Liver (tissue), 8 donors: ENCODE measurements at regions not wholly inside any gene's neighbourhood (a gene's known extent, or its start where the extent isn't known, plus 50 kb on each side); places are given as distances from the start of the nearest gene placed in this dataset.

ENCODE experiments used
- DNase-seq: peaks from one replicate; pipeline ENCODE4 v3.0.0-alpha.2; 2017; ENCODE audit warnings: low spot score
- H3K27ac ChIP-seq, 2 donors: one replicate each; pipeline ENCODE4 v1.7.0; 2013; ENCODE audit warnings: inconsistent platforms in 2 of 2, low read length in 2 of 2, control low read depth in 1 of 2, low read depth in 1 of 2, mild to moderate bottlenecking in 1 of 2
- H3K27me3 ChIP-seq, 4 donors: one replicate each; pipeline versions ENCODE4 v1.6.1 to v1.7.0; 2013; ENCODE audit warnings: low read length in 3 of 4, inconsistent platforms in 1 of 4, mild to moderate bottlenecking in 1 of 4, moderate library complexity in 1 of 4; ENCODE audit not compliant: control insufficient read depth in 4 of 4, insufficient read depth in 4 of 4
- H3K36me3 ChIP-seq, 4 donors: one replicate each; pipeline versions ENCODE4 v1.6.1 to v1.7.0; 2013; ENCODE audit warnings: low read length in 3 of 4, mild to moderate bottlenecking in 3 of 4, low read depth in 1 of 4, moderate library complexity in 1 of 4; ENCODE audit not compliant: control insufficient read depth in 4 of 4, insufficient read depth in 3 of 4
- H3K4me1 ChIP-seq, 4 donors: one replicate each; pipeline versions ENCODE4 v1.6.1 to v1.7.0; 2013; ENCODE audit warnings: low read length in 3 of 4, mild to moderate bottlenecking in 3 of 4, moderate library complexity in 1 of 4; ENCODE audit not compliant: control insufficient read depth in 4 of 4, insufficient read depth in 4 of 4
- H3K4me3 ChIP-seq, 3 donors: one replicate each; pipeline versions ENCODE4 v1.6.1 to v1.7.0; 2013; ENCODE audit warnings: low read length in 3 of 3, control low read depth in 1 of 3, low read depth in 1 of 3, mild to moderate bottlenecking in 1 of 3
- H3K9ac ChIP-seq, 2 donors: one replicate each; pipeline ENCODE4 v1.7.0; 2013; ENCODE audit warnings: low read length in 2 of 2, mild to moderate bottlenecking in 2 of 2, moderate library complexity in 2 of 2, control low read depth in 1 of 2, low read depth in 1 of 2
- H3K9me3 ChIP-seq, 4 donors: one replicate each; pipeline versions ENCODE4 v1.6.1 to v1.7.0; 2013; ENCODE audit warnings: low read length in 3 of 4; ENCODE audit not compliant: control insufficient read depth in 4 of 4
- FOXA1 ChIP-seq: IDR thresholded peaks from 2 replicates; pipeline ENCODE4 v1.6.1; 2016; ENCODE audit warnings: antibody characterized with exemption
- FOXA2 ChIP-seq: IDR thresholded peaks from 2 replicates; pipeline ENCODE4 v1.6.1; 2016; ENCODE audit warnings: antibody characterized with exemption
- GABPA ChIP-seq, 2 donors: IDR thresholded peaks in 1 of 2; conservative IDR thresholded peaks in 1 of 2; 2 replicates each; pipeline ENCODE4 v1.6.1; 2016; ENCODE audit warnings: antibody characterized with exemption in 2 of 2, mild to moderate bottlenecking in 1 of 2, moderate library complexity in 1 of 2
- HNF4A ChIP-seq, 2 donors: conservative IDR thresholded peaks; 2 replicates each; pipeline ENCODE4 v1.6.1; 2016; ENCODE audit warnings: antibody characterized with exemption in 2 of 2, mild to moderate bottlenecking in 2 of 2
- HNF4G ChIP-seq: IDR thresholded peaks from 2 replicates; pipeline ENCODE4 v1.6.1; 2016; ENCODE audit warnings: antibody characterized with exemption
- JUND ChIP-seq, 2 donors: IDR thresholded peaks; 2 replicates each; pipeline ENCODE4 v1.6.1; 2016; ENCODE audit warnings: antibody characterized with exemption in 2 of 2
- NR2F2 ChIP-seq: IDR thresholded peaks from 2 replicates; pipeline ENCODE4 v1.6.1; 2016; ENCODE audit warnings: antibody characterized with exemption
- RAD21 ChIP-seq, 2 donors: IDR thresholded peaks; 2 replicates each; pipeline ENCODE4 v1.6.1; 2016; ENCODE audit warnings: antibody characterized with exemption in 2 of 2, mild to moderate bottlenecking in 2 of 2
- RXRA ChIP-seq, 2 donors: IDR thresholded peaks; 2 replicates each; pipeline ENCODE4 v1.6.1; 2017 to 2018; ENCODE audit warnings: antibody characterized with exemption in 2 of 2, mild to moderate bottlenecking in 1 of 2
- YY1 ChIP-seq: IDR thresholded peaks from 2 replicates; pipeline ENCODE4 v1.6.1; 2016; ENCODE audit warnings: antibody characterized with exemption, mild to moderate bottlenecking
- WGBS: extraction: QIAGEN DNeasy Blood & Tissue Kit; methylation state at CpG from one replicate; pipeline ENCODE4 v1.1.7; 2013; 5-methylcytosine and 5-hydroxymethylcytosine counted together
- TF ChIP-seq, protein P1 (sequence below): IDR thresholded peaks from 2 replicates; pipeline ENCODE4 v1.6.1; 2016; ENCODE audit warnings: antibody characterized with exemption
- TF ChIP-seq, protein P2 (sequence below): IDR thresholded peaks from 2 replicates; pipeline ENCODE4 v1.6.1; 2016; ENCODE audit warnings: antibody characterized with exemption
- TF ChIP-seq, protein P3 (sequence below): IDR thresholded peaks from 2 replicates; pipeline ENCODE4 v1.6.1; 2016; ENCODE audit warnings: antibody characterized with exemption
- TF ChIP-seq, protein P4 (sequence below): fragments of 150-350 bp; IDR thresholded peaks from 2 replicates; pipeline ENCODE4 v1.5.1; 2017; ENCODE audit warnings: improper control_type of control experiment, low read depth, low read length; ENCODE audit not compliant: missing input control
- donor health status: healthy.
- donor health status: healthy.
- donor health status: healthy.
- donor health status: healthy.
- donor health status: healthy.

DNA sequence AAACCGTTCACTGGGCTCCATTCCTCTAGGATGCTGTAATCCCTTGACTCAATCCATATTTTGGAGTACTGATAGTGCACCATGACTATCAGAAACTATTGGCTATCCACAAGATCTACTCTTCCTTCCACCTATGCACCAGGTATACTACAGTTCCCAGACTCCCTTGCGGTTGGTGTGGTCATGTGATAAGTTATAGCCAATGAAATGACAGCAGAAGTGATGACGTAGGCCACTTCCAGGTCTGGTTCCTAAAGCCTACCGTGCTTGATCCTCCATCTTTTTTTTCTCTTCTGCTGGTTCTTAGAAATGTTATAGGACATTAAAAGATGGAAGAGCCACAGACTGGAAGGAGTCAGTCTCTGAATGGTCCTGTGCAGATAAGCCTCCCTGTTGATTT, 278.8 kb upstream of the C16orf82 start:
- Histone ChIP-seq H3K9me3 (peaks cover 0 to 3% (median 0%) of the 10 kb centered on the region in 4 donors), H3K9ac (no peak overlapping the region), H3K4me3 (no peak overlapping the region), H3K36me3 (no peaks in the 10 kb centered on the region), H3K27ac (no peak overlapping the region), H3K27me3 (no peaks in the 10 kb centered on the region), H3K4me1 (no peaks in the 10 kb centered on the region)
- TF ChIP-seq RAD21 (IDR thresholded peaks at IDR 0.05) (no peak), HNF4A (conservative IDR thresholded peaks at IDR 0.05) (no peak), FOXA1 (no peak), NR2F2 (no peak), JUND (IDR thresholded peaks at IDR 0.05) (no peak), HNF4G (no peak)
- TF ChIP-seq, protein P1, sequence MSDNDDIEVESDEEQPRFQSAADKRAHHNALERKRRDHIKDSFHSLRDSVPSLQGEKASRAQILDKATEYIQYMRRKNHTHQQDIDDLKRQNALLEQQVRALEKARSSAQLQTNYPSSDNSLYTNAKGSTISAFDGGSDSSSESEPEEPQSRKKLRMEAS = no peak
- TF ChIP-seq, protein P2, sequence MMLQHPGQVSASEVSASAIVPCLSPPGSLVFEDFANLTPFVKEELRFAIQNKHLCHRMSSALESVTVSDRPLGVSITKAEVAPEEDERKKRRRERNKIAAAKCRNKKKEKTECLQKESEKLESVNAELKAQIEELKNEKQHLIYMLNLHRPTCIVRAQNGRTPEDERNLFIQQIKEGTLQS = no peak
- TF ChIP-seq, protein P3, sequence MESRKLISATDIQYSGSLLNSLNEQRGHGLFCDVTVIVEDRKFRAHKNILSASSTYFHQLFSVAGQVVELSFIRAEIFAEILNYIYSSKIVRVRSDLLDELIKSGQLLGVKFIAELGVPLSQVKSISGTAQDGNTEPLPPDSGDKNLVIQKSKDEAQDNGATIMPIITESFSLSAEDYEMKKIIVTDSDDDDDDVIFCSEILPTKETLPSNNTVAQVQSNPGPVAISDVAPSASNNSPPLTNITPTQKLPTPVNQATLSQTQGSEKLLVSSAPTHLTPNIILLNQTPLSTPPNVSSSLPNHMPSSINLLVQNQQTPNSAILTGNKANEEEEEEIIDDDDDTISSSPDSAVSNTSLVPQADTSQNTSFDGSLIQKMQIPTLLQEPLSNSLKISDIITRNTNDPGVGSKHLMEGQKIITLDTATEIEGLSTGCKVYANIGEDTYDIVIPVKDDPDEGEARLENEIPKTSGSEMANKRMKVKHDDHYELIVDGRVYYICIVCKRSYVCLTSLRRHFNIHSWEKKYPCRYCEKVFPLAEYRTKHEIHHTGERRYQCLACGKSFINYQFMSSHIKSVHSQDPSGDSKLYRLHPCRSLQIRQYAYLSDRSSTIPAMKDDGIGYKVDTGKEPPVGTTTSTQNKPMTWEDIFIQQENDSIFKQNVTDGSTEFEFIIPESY = no peak
- DNase-seq = no peak
- WGBS = 45% methylated on average over 4 of the region's 4 CpGs

DNA sequence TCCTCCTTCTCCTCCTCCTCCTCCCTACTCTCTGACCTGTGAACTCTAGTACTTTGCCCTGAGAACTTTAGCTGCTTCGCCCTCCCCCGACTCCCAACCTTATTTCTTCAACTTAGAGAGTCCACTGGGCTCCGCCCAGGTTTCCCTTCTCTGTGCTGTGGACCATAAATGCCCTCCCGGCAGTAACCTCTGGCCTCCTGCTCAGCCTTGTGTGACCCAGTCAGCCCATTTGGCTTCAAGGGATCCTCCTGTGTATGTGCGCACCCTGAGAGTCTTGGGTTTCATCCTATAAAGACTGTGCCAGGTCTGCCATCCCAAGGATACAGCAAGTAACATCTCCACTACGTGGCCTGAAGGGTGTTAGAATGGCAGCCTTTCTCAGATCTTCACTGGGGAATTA, 275.6 kb upstream of the C16orf82 start:
- H3K9me3 ChIP-seq = peaks cover 0 to 3% (median 0%) of the 10 kb centered on the region in 4 donors
- no peaks in the 10 kb centered on the region for H3K4me1 ChIP-seq
- H3K27me3 ChIP-seq = no peaks in the 10 kb centered on the region
- whole genome bisulfite sequencing = 59% methylated on average over 6 of the region's 6 CpGs
- TF ChIP-seq, protein P1 = no peak
- no peak for TF ChIP-seq HNF4A (conservative IDR thresholded peaks at IDR 0.05)
- H3K36me3 ChIP-seq = no peaks in the 10 kb centered on the region
- DNase-seq = no peak
- no peak overlapping the region for H3K9ac ChIP-seq
- H3K4me3 ChIP-seq = no peak overlapping the region
- H3K27ac ChIP-seq = no peak overlapping the region

DNA sequence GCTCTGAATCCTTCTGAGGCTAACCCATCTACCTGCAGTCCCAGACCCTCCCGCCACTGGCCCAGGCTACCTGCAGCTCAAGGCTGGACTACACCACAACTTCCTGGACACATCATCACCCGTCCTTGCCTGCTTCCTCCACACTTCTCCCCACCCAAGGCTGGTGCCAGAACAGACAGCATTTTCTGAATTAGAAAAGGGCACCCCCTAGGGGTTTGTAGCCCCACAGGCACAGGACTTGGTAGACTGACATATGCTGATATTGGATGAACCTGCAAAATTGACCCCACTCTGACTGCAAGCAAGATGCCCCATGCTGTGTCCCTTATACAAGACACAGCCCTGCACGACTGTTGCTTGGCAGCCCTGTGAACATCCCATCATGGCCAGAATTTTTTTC, 271.5 kb upstream of the C16orf82 start:
- 27% methylated on average over 3 of the region's 3 CpGs for WGBS
- H3K4me3 ChIP-seq = no peak overlapping the region
- no peak overlapping the region for H3K9ac ChIP-seq
- H3K9me3 ChIP-seq = no peaks in the 10 kb centered on the region
- no peaks in the 10 kb centered on the region for H3K36me3 ChIP-seq
- TF ChIP-seq HNF4G = no peak
- no peak for TF ChIP-seq HNF4A (conservative IDR thresholded peaks at IDR 0.05)
- TF ChIP-seq, protein P2 = no peak
- TF ChIP-seq, protein P1 = no peak
- no peak for TF ChIP-seq FOXA1
- no peak for TF ChIP-seq NR2F2
- TF ChIP-seq JUND (IDR thresholded peaks at IDR 0.05) = no peak
- no peak for TF ChIP-seq FOXA2
- TF ChIP-seq, protein P3 = no peak
- TF ChIP-seq, protein P4, sequence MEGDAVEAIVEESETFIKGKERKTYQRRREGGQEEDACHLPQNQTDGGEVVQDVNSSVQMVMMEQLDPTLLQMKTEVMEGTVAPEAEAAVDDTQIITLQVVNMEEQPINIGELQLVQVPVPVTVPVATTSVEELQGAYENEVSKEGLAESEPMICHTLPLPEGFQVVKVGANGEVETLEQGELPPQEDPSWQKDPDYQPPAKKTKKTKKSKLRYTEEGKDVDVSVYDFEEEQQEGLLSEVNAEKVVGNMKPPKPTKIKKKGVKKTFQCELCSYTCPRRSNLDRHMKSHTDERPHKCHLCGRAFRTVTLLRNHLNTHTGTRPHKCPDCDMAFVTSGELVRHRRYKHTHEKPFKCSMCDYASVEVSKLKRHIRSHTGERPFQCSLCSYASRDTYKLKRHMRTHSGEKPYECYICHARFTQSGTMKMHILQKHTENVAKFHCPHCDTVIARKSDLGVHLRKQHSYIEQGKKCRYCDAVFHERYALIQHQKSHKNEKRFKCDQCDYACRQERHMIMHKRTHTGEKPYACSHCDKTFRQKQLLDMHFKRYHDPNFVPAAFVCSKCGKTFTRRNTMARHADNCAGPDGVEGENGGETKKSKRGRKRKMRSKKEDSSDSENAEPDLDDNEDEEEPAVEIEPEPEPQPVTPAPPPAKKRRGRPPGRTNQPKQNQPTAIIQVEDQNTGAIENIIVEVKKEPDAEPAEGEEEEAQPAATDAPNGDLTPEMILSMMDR = no peak
- TF ChIP-seq YY1 = no peak
- TF ChIP-seq RAD21 (IDR thresholded peaks at IDR 0.05) = no peak
- no peak for TF ChIP-seq RXRA (IDR thresholded peaks at IDR 0.05)
- TF ChIP-seq GABPA (IDR thresholded peaks at IDR 0.05 in 1 of 2, conservative IDR thresholded peaks at IDR 0.05 in 1 of 2) = no peak
- H3K4me1 ChIP-seq = no peaks in the 10 kb centered on the region
- no peak overlapping the region for H3K27ac ChIP-seq
- DNase-seq = no peak
- H3K27me3 ChIP-seq = peaks cover 0 to 3% (median 0%) of the 10 kb centered on the region in 4 donors
